ENCODE measurements at regions not wholly inside any gene's neighbourhood (a gene's known extent, or its start where the extent isn't known, plus 50 kb on each side); places are given as distances from the start of the nearest gene placed in this dataset.

DNA sequence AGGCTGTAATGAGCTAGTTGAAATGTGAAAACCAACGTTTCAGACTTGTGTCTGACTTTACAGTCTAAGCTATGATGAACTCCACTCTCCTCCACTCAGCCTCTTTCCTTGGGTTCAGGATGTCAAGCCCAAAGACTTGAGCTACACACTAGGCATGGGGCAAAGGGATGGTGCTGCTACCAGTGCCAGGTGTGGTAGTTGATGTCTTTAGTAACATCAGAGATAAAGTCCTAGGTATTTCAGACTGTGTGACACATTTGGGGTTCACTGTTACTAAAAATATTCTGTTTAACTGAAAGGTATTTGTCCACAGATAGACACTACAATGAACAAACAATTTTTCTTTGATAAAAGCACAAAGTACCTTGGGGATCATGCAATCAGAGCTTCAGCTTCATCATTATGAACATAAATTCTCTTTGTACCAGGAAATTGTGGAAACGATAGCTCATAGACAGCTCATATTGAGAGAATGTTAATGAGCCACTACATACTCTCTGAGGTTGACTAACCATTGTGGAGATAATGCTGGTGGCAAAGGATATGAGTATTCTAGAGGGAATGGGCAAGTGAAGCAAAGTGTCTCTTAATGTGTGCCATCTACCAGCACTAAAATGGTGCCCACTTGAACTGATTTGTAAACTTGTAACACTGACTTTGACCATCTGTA, 253.7 kb upstream of the THUMPD2 start:
- TF ChIP-seq RAD21 (IDR thresholded peaks at IDR 0.05 in 1 of 2, conservative IDR thresholded peaks at IDR 0.05 in 1 of 2; ENCODE audit: low read depth in 2 of 2, low read length in 2 of 2) (no peak), CEBPB (IDR thresholded peaks at IDR 0.05; ENCODE audit: low read depth, low read length) (no peak), BCL11A (IDR thresholded peaks at IDR 0.05; ENCODE audit: low read depth in 2 of 2, low read length in 2 of 2) (no peak), TAF1 (IDR thresholded peaks at IDR 0.05; ENCODE audit: low read depth, low read length) (no peak), HDAC6 (IDR thresholded peaks at IDR 0.05; ENCODE audit: low read depth, low read length) (no peak), POLR2AphosphoS5 (IDR thresholded peaks at IDR 0.05; ENCODE audit: low read depth, low read length) (no peak), GTF2F1 (IDR thresholded peaks at IDR 0.05; ENCODE audit: borderline replicate concordance, low read depth, low read length) (no peak), SUZ12 (IDR thresholded peaks at IDR 0.05; ENCODE audit: low read length) (no peak), HDAC2 (IDR thresholded peaks at IDR 0.05; ENCODE audit: borderline replicate concordance in 1 of 2, low read depth in 2 of 2, low read length in 2 of 2) (no peak), POLR2A (IDR thresholded peaks at IDR 0.05; ENCODE audit: control extremely low read depth in 1 of 2, low read depth in 2 of 2, low read length in 2 of 2) (no peak)
- TF ChIP-seq, protein P1, sequence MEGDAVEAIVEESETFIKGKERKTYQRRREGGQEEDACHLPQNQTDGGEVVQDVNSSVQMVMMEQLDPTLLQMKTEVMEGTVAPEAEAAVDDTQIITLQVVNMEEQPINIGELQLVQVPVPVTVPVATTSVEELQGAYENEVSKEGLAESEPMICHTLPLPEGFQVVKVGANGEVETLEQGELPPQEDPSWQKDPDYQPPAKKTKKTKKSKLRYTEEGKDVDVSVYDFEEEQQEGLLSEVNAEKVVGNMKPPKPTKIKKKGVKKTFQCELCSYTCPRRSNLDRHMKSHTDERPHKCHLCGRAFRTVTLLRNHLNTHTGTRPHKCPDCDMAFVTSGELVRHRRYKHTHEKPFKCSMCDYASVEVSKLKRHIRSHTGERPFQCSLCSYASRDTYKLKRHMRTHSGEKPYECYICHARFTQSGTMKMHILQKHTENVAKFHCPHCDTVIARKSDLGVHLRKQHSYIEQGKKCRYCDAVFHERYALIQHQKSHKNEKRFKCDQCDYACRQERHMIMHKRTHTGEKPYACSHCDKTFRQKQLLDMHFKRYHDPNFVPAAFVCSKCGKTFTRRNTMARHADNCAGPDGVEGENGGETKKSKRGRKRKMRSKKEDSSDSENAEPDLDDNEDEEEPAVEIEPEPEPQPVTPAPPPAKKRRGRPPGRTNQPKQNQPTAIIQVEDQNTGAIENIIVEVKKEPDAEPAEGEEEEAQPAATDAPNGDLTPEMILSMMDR (IDR thresholded peaks at IDR 0.05; ENCODE audit: control extremely low read depth in 1 of 3, insufficient read depth in 1 of 3, low read depth in 1 of 3, low read length in 3 of 3), result no peak
- TF ChIP-seq, protein P2, sequence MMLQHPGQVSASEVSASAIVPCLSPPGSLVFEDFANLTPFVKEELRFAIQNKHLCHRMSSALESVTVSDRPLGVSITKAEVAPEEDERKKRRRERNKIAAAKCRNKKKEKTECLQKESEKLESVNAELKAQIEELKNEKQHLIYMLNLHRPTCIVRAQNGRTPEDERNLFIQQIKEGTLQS (IDR thresholded peaks at IDR 0.05; ENCODE audit: insufficient read depth, low read depth, low read length), result no peak

Measured in H1 (cell line).